NCI-H2081 (cell line): ENCODE measurements at regions not wholly inside any gene's neighbourhood (a gene's known extent, or its start where the extent isn't known, plus 50 kb on each side); places are given as distances from the start of the nearest gene placed in this dataset.

Experiments
- DNase-seq, 2 experiments: peaks; one replicate each; lab custom pipeline; 2025; lab: John Stamatoyannopoulos, UW

DNA sequence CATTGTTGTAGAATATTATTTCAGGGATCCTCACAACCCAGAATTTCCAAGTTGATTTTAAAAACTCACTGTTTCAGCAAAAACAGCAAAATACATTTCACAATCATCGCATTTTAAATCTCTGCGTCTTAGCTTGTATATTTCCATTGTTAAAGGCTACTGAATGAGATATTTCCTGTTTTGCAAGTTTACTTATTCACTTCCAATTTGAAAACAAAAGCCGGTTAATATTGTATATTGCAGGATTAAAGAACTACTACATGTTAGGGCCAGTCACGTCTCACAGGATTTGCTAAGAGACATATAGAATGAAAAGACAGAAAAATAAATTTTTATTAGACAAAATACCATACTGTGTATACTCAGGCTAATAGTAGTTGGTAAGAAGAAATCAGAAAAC lies 395.9 kb upstream of the CDH9 start:
- DNase-seq, result no peak

DNA sequence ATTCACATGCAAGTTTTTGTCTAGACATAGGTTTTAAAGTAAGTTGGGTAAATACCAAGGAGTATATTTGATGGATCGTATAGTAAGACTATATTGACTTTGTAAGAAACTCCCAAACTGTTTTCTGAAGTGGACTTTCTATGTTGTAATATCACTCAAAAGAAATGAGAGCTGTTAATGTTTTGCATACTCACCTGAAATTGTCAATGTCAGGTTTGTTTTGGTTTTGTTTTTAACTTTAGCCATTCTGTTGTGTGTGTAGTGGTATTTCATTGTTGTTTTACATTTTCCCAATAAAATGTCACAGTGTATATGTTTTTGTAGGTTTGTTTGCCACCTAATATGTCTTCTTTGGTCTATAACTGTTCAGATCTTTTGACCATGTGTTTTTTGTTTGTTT lies 375.7 kb upstream of the CDH9 start:
- no peak for DNase-seq

DNA sequence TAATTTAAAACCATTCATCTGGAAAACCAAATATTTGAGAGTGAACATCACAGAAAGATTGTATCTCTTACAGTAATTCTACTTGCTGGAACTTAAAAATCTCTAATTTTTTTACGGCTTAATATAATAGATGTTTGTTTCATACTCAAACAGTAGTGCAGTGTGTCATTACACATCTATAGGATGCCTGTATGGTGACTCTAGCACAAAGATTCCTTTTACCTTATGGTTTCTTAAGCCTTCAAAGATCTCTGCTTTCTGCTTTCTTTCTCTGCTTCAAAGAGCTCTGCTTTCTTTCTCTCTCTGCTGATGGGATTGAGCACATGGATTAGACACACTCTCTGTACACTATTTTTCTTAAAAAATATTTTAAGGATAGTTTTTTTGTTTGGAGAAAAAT lies 374.0 kb upstream of the CDH9 start:
- DNase-seq, result no peak

DNA sequence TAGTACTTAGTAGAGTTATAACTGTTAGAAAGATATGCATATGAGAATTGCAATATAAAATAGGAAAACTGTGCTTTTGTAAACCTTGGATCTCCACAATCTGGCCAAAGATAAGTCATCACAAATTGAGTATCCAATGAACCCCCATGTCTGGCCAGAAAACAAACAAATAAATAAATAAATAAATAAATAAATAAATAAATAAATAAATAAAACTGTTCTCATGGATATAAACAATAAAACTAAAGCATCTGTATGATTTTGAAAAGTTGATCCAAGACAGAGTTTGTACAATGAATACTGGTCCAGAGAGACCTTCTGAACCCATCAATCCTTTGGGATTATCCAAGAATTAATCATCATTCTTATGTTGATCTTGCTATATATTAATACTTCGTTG lies 367.6 kb upstream of the CDH9 start:
- no peak for DNase-seq

DNA sequence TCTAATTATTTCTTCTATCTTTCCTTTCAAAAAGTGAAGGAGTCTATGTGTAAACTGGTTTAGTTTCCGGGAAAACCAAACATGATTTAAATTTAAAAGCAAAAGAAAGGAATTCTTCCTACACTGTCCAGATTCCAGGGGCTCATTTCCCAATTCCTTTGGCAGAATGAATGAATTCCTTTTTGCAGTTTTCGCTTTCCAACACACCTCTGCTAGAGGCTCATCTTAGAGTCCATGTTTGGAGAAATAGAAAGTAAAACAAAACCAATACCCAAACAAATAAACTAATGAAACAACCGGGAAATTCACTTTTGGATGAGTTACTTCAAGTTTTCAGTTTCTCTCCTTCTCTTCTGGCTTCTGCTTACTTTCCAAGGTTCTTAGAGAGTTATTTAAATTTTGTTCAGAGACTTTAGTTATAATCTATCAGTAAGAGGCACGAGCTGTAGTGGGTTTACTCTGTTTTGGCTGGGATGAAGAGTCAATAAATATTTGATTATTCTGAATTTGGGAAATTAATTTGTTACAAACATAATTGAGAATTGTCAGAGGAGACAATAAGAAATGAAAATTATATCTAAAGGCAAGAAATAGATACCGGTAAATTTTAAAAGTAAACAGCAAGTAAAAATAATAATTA lies 365.0 kb upstream of the CDH9 start:
- no peak for DNase-seq

DNA sequence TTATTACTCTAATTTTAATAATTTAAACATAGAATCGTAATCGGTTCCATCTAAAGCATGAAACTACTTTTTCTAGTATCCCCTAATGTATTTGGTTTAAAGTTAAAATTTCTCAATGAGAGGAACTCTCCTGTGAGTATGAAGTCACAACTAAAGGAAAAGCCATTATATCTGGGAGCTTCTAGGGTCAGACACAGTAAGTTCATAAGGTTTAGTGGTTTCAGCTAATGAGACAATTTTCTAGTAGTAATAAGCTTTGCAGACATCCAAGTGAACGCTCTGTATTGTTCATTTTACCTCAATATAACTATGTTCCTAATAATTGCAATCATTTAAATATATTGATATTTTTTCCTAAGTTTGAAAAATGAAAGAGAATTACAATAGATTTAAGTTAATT lies 364.4 kb upstream of the CDH9 start:
- DNase-seq, result no peak

DNA sequence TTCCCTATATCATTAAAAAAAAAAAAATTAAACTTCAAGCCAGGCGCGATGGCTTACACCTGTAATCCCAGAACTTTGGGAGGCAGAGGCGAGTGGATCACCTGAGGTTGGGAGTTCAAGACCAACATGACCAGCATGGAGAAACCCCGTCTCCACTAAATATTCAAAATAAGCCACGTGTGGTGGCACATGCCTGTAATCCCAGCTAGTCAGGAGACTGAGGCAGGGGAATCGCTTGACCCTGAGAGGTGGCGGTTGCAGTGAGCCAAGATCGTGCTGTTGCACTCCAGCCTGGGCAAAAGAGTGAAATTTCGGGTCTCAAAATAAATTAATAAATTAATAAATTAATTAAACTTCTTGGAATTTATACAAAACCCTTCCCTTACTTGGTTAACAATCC lies 358.6 kb upstream of the CDH9 start:
- no peak for DNase-seq

DNA sequence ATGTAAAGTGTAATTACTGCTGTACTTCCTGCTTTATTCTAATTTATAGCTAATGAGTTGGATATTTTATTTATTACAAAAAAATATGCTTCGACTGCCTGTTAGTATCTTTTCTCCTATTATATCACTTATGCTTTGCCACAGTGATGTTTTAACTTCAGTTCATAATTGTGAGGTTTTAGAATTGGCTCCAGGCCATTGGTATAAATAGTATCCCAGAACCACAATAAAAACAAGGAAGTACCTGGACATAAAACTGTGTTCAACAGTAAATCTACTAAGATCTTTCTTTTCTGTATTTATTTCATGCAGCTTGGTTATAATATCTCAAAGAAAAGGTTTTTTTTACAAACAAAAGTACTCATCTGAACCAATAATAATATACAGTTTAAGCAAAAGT lies 354.3 kb upstream of the CDH9 start:
- no peak for DNase-seq

DNA sequence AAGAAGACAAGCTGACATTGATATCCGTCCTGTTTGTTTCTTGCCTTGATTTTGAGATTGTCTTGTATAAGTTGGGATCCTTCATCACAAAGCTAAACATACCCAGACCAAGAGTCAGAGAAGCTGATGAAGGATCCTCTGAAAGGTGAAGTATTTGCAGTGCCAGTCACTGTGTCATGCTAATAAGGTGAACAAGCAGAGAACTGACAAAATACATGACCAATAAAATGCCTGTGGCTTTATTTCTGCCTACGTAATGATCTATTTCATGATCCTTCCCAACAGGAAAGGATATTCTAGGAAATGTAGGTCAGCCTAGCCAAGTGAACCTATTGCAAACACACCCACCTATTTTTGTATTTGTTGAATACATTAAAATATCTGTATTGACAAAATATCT lies 351.3 kb upstream of the CDH9 start:
- no peak for DNase-seq

DNA sequence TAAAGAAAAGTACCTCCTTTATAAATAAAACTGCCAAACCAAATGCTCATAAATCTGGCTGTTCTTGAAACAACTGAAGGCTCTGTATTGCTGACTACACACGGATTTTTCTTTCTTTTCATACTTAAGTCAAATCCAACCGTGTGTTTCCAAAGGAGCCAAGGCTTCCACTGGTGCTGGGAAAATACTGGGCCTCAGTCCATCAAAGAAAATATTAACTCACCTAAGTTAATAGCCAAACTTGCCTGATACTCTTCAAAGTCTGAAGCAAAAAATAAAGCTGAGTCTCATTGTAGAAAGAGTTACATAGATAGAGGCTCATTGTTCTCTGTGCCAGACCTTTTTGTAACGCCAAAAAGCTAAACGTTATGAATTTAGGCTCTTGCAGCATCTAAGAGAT lies 350.4 kb upstream of the CDH9 start:
- no peak for DNase-seq

DNA sequence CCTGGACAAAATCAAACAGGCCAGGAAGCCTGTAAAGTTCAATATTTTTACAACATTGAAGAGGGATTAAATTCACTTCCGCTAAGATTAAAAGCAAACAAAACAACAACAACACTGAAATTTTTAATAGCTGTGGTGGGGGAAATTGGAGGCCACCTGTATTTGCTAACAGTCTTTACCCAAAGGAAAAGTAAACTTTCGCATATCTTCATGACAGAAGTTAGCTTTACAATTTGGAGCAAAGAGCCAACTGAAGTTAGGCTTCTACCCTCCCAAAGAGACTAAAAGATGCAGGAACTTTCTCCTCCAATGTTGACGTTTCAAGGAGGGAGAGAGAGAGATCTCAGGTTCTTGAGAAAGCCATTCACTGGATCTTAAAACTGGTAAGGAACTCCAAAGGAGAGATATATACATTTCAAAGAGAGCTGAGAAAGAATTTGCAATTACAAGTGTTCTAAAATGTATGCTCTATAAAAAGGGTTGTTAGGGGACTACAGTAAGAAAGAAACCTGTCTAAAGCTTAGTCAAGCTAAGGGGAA lies 349.2 kb upstream of the CDH9 start:
- no peak for DNase-seq

DNA sequence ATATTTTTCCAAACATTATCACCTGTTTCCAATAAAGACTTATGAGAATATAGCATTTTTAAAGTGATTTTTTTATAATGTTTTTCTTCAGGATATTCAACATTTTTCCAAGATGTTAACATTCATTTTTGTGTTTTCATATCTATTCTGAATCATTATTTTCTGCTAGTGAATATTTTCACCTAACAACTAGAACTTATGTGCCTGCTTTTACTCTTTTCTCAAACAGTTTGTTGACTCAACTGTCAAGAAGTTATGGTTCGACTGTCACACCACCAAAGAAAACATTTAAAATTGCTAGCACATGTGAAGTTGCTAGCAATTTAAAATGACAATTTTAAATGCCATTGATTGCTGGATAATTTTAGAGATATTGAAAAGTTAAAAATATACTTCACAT lies 343.3 kb upstream of the CDH9 start:
- DNase-seq, result no peak

DNA sequence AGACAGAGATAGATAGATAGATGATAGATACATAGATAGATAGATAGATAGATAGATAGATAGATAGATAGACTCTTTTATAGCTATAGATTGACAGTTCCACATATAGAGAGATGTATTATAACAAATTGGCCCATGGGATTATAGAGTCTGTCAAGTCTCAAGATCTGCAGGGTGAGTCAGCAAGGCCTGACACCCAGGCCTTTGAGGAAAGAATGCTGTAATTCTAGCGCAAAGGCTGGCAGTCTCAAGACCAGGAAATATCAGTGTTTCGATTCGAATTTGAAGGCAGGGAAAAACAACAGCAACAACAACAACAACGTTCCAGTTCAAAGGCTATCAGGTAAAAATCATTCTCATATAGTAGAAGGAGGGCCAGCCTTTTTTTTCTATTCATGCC lies 339.2 kb upstream of the CDH9 start:
- DNase-seq, result no peak

DNA sequence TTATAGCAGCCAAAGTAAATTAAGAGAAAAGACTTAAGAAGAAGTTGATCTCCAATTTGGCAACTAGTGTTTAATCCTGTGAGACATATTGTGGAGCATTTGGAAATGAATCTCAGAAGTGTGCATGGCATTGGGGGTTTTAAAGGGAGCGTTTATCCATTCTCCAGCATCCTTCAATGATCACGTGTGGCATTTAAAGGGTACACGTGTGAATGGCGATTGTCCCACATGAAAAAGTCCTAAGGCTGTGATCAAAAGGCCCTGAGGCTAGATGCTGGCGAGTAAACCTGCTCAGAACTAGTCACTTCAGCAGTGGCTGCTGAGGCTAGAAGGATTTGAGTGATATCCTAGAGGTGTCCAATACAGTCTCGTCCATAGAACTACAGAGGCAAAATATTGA lies 315.6 kb upstream of the CDH9 start:
- DNase-seq, result no peak

DNA sequence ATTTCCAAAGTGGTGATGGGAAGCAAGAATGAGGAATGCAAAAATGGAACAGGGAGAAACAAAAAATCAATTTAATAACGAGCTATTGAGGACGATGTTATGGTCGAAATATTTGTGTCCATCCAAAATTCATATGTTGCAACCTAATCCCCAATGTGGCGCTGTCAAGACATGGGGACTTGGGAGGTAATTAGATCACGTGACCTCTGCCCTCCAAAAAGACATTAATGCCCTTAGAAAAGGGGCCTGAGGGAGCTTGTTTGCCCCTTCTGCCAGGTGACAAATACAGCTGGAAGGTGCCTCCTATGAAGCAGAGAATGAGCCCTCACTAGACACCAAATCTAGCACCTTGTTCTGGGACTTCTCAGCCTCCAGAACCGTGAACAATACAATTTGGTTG lies 315.2 kb upstream of the CDH9 start:
- no peak for DNase-seq

DNA sequence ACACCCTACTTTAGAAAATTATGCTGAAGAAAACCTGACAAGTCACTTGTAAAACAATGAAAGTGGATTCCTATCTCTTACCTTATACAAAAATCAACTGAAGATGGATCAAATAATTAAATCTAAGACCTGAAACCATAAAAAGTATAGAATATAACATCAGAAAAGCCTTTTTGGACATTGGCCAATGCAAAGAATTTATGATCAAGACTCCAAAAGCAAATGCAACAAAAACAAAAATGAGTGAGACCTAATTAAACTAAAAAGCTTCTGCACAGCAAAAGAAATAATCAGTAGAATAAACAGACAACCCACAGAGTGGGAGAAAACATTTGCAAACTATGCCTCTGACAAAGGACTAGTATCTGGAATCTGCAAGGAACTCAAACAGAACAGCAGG lies 303.0 kb upstream of the CDH9 start:
- peak in 1 of 2 experiments; percentile 47 for DNase-seq

DNA sequence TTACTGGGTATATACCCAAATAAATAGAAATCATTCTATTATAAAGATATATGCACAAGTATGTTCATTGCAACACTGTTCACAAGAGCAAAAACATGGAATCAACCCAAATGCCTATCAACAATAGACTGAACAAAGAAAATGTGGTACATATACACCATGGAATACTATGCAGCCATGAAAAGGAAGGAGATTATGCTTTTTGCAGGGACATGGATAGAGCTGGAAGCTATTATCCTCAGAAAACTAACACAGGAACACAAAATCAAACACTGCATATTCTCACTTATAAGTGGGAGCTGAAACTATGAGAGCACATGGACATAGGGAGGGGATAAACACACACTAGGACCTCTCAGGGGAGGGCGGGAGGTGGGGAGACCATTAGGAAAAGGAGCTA lies 298.4 kb upstream of the CDH9 start:
- no peak for DNase-seq

DNA sequence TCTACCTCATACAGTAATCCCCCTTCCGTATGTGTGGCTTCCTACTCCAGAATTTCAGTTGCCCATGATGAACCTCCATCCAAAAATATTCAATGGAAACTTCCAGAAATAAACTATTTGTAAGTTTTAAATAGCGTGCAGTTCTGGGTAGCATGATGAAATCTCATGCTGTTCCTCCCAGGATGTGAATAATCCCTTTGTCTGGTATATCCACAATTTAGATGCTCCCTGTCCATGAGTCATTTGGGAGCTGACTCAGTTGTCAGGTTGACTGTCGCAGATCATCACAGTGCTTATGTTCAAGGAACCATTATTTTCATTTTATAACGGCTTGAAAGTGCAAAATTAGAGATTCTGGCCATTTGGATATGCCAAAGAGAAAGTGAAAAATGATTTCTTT lies 290.1 kb upstream of the CDH9 start:
- DNase-seq, result no peak

DNA sequence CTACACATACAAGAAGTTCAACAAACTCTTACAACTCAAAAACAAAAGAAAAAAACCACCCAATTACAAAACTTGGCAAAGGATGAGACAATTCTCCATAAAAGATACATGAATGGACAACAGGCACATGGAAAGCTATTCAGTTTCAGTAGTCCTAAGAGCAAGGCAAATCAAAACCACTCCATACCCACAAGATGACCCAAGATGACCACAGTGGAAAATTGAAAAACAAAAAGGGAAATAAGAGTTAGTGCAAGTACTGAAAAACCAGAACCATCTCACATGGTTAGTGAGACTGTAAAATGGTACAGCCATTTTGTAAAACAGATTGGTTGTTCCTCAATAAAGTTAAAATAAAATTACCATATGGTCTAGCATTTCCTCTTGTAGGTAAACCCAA lies 287.1 kb upstream of the CDH9 start:
- no peak for DNase-seq

DNA sequence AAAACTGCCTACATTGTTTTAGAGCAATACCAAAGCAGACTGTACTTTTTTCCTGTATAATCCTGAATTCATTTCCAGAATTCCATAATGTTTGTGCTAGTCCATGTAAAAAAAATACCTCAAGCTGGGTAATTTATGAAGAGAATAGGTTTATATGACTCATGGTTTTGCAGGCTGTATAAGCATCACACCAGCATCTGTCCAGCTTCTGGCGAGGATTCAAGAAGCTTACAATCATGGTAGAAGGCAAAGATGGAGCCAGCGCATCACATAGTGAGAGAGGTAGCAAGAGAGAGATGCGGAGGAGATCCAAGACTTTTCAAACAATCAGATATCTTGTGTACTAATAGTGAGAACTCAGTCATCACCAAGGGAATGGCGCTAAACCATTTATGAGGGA lies 280.3 kb upstream of the CDH9 start:
- DNase-seq, result no peak

DNA sequence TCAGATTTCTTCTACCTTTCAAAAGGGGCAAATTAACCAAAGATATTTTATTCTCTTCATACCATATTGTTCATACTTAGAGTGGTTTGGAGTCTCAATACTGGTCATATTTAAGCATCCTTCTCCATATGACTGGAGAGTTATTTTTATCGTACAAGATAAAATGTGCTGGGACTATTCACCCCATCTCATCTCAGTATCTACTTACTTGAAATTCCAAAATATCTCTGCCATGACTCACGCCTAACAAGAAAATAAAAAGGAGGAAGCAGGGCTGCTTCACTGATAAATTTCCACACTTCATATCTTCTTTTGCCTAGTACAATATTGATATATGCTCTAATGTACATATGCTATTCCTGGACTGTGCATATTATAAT lies 277.9 kb upstream of the CDH9 start:
- no peak for DNase-seq

DNA sequence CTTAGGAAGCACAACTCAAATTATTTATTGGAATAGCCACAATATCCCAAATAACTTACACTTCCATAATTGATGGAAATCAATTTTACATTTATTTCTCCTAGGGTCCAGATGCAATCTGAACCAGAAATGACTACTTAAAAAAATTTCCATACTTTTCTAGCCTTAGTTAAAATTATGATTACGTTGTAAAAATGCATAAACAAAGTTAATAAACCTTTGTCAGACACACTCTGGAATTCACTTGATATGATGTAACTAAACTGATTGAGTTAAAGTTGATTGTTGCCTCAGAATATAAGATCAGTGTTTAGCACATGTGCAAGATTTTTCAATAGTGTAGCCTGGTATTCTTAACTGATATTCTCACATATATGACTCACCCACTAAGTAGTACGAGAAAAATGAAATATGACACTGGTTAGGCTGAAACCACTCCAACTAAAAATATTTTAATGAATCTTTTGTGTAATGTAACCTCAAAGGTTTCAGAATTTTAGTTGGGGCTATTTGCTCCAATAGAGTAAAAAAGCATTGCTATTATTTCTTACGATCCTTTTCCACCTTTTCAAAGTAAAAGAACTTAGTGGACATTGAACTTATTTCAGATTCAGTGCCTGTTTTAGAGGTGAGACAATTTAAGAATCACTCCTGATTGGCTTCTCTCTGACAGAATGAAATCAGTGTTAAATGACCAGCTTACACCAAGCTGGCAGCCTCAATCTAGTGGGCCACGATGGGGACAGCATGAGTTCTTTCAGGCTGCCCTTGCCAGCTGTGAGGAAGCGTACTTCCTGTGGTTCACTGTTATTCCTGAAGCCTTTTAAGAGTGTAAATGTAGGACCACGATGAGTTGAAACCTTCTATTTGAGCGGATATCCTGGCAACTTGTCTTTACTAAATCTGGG lies 277.2 kb upstream of the CDH9 start:
- peak; percentile 7 to 50 for DNase-seq

DNA sequence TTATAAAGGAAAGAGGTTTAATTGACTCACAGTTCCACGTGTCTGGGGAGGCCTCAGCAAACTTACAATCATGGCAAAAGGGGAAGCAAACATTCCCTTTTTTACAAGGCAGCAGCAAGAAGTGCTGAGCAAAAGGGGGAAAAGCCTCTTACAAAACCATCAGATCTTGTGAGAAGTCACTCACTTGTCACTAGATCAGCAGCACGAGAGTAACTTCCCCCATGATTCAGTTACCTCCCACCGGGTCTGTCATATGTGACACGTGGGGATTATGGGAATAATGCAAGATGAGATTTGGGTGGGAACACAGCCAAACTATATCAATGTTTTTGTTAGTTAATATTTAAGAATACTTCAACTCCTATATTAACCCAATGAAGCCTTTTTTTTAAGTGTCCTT lies 275.2 kb upstream of the CDH9 start:
- DNase-seq, result no peak
